Nephron (organoid): ENCODE measurements at regions not wholly inside any gene's neighbourhood (a gene's known extent, or its start where the extent isn't known, plus 50 kb on each side); places are given as distances from the start of the nearest gene placed in this dataset.
A peak's percentile ranks its signal among the peaks of the same experiment; 100 is the strongest.
"Not testable (repeated sequence)": the region's sequence is repeated elsewhere in the genome, so short reads cannot be mapped to it uniquely, and the experiment has no call there.

Experiments
- H3K27ac Mint-ChIP-seq, 3 experiments: 2 replicates each; pipeline ENCODE4 v1.8.0; 2020; ENCODE audit warnings: mixed read lengths in 3 of 3, mild to moderate bottlenecking in 2 of 3, moderate library complexity in 1 of 3
- H3K27me3 Mint-ChIP-seq: 2 replicates; pipeline ENCODE4 v1.8.0; 2021; ENCODE audit warnings: low read depth, mild to moderate bottlenecking, moderate library complexity, mixed read lengths
- H3K36me3 Mint-ChIP-seq: 2 replicates; pipeline ENCODE4 v1.8.0; 2020; ENCODE audit warnings: low read depth, mixed read lengths
- H3K4me1 Mint-ChIP-seq: 2 replicates; pipeline ENCODE4 v1.8.0; 2020; ENCODE audit warnings: mixed read lengths
- H3K4me3 Mint-ChIP-seq, 3 experiments: 2 replicates each; pipeline ENCODE4 v1.8.0; 2020; ENCODE audit warnings: mild to moderate bottlenecking in 3 of 3, mixed read lengths in 3 of 3, moderate library complexity in 2 of 3
- H3K9me3 Mint-ChIP-seq: 2 replicates; pipeline ENCODE4 v1.8.0; 2020; ENCODE audit warnings: mixed read lengths
- CTCF ChIP-seq, 3 experiments: fragments of 200-600 bp; sonication (generic); IDR thresholded peaks; one replicate each; pipeline ENCODE4 v1.5.0; 2021; ENCODE audit warnings: antibody characterized with exemption in 3 of 3; ENCODE audit not compliant: unreplicated experiment in 3 of 3

- Mint-ChIP-seq H3K4me3 (no peak overlapping the region), H3K27me3 (no peaks in the 10 kb centered on the region), H3K27ac (peak overlapping the region; percentile 62 to 84 (median 65)), H3K9me3 (no peaks in the 10 kb centered on the region), H3K4me1 (peaks cover 7% of the 10 kb centered on the region), H3K36me3 (no peaks in the 10 kb centered on the region)
- no peak for TF ChIP-seq CTCF (IDR thresholded peaks at IDR 0.05; ENCODE audit: unreplicated experiment in 3 of 3)
Measured at GRCh38 chr6:93886416-93886815, 467.1 kb upstream of the EPHA7 start.

DNA sequence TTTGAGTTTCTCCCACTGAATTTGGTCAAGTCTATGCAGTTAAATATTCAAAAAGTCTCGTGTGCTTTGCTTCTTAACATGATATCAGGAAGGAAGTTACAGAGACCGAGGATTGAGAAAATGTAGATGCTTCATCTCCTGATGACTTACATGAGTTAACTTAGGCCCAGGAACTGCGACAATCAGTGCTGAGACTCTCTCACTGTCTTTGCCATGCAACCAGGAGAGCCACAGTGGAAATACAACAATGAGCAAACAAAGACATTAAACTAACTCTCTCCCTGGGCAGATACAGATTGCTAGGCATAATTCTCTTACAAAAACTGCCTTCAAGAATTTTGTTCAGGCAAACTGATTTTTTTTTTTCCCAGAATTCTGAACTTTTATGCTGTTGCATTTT is 440.6 kb upstream of the EPHA7 start:
- H3K4me3 Mint-ChIP-seq = no peak overlapping the region
- no peaks in the 10 kb centered on the region for H3K36me3 Mint-ChIP-seq
- TF ChIP-seq CTCF (IDR thresholded peaks at IDR 0.05; ENCODE audit: unreplicated experiment in 3 of 3) = no peak
- no peak overlapping the region for H3K27ac Mint-ChIP-seq
- H3K9me3 Mint-ChIP-seq = peaks cover 4% of the 10 kb centered on the region
- H3K27me3 Mint-ChIP-seq = no peaks in the 10 kb centered on the region
- no peaks in the 10 kb centered on the region for H3K4me1 Mint-ChIP-seq

DNA sequence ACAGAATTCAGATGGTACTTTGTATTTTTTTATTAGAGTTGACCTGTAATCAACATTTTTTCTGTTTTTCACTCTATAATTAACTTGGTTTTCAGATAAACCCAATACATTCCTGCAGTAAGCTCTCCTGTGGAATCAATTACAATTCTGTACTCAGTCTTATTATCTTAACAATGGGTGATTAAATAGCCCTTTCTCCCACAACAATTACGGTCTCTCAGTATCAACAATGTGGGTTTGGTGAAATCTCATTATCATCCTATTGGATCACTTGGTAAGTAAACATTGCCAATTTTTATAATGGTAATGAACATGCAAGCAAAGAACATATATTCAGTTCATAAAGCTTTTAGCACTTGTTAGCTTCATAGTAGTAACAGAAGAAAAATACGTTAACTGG is 438.9 kb upstream of the EPHA7 start:
- H3K4me3 Mint-ChIP-seq = no peak overlapping the region
- H3K36me3 Mint-ChIP-seq = no peaks in the 10 kb centered on the region
- no peaks in the 10 kb centered on the region for H3K27me3 Mint-ChIP-seq
- no peak for TF ChIP-seq CTCF (IDR thresholded peaks at IDR 0.05; ENCODE audit: unreplicated experiment in 3 of 3)
- no peaks in the 10 kb centered on the region for H3K4me1 Mint-ChIP-seq
- no peak overlapping the region for H3K27ac Mint-ChIP-seq
- peaks cover 13% of the 10 kb centered on the region for H3K9me3 Mint-ChIP-seq

- H3K27me3 Mint-ChIP-seq = no peaks in the 10 kb centered on the region
- peak overlapping the region in 1 of 3 experiments; percentile 61 for H3K27ac Mint-ChIP-seq
- TF ChIP-seq CTCF (IDR thresholded peaks at IDR 0.05; ENCODE audit: unreplicated experiment in 3 of 3) = no peak
- no peak overlapping the region for H3K4me3 Mint-ChIP-seq
- no peaks in the 10 kb centered on the region for H3K36me3 Mint-ChIP-seq
- H3K9me3 Mint-ChIP-seq = peaks cover 7% of the 10 kb centered on the region
- H3K4me1 Mint-ChIP-seq = no peaks in the 10 kb centered on the region
Measured at GRCh38 chr6:93849857-93850256, 430.5 kb upstream of the EPHA7 start.

GRCh38 chr6:93848031-93848742 is 428.8 kb upstream of the EPHA7 start:
- Mint-ChIP-seq H3K27me3 (no peaks in the 10 kb centered on the region), H3K4me3 (no peak overlapping the region), H3K4me1 (no peaks in the 10 kb centered on the region), H3K9me3 (no peaks in the 10 kb centered on the region), H3K27ac (peak overlapping the region in 1 of 3 experiments; percentile 55), H3K36me3 (no peaks in the 10 kb centered on the region)
- no peak for TF ChIP-seq CTCF (IDR thresholded peaks at IDR 0.05; ENCODE audit: unreplicated experiment in 3 of 3)

- no peak overlapping the region for H3K27ac Mint-ChIP-seq
- TF ChIP-seq CTCF (IDR thresholded peaks at IDR 0.05; ENCODE audit: unreplicated experiment in 3 of 3) = no peak
- no peaks in the 10 kb centered on the region for H3K4me1 Mint-ChIP-seq
- H3K9me3 Mint-ChIP-seq = no peaks in the 10 kb centered on the region
- H3K36me3 Mint-ChIP-seq = no peaks in the 10 kb centered on the region
- no peaks in the 10 kb centered on the region for H3K27me3 Mint-ChIP-seq
- no peak overlapping the region for H3K4me3 Mint-ChIP-seq
Measured at GRCh38 chr6:93842178-93842577, 422.8 kb upstream of the EPHA7 start.

DNA sequence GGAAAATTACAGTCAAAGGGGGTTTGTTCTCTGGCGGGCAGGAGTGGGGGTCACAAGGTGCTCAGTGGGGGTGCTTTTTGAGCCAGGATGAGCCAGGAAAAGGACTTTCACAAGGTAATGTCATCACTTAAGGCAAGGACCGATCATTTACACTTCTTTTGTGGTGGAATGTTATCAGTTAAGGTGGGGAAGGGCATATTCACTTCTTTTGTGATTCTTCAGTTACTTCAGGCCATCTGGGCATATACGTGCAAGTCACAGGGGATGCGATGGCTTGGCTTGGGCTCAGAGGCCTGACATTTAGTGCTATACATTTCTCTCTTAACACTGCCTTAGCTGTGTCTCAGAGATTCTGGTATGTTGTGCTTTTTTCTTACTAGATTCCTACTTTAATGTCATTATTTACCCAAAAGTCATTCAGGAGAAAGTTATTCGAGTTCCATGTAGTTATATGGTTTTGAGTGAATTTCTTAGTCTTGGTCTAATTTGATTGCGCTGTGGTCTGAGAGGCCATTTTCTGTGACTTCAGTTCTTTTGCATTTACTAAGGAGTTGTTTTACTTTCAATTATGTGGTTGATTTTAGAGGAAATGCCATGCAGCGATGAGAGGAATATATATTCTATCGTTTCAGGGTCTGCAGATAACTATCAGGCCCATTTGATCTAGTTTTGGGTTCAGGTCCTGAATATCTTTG is 416.2 kb upstream of the EPHA7 start:
- H3K4me3 Mint-ChIP-seq = not testable (repeated sequence)
- peaks cover 14% of the 10 kb centered on the region for H3K9me3 Mint-ChIP-seq
- peaks cover 44% of the 10 kb centered on the region for H3K27me3 Mint-ChIP-seq

DNA sequence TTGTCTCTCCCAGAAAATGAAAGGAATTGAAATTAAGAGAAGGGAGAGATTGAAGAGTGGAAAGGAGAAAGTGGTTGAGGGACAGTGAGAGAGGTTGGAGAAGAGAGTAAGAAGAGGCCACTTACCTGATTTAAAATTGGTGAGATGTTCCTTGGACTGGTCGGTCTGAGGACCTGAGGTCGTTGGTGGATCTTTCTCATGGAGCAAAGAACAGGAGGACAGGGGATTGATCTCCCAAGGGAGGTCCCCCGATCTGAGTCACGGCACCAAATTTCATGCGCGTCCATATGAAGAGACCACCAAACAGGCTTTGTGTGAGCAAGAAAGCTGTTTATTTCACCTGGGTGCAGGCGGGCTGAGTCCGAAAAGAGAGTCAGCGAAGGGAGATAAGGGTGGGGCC is 415.7 kb upstream of the EPHA7 start:
- H3K36me3 Mint-ChIP-seq, H3K4me3 Mint-ChIP-seq, H3K4me1 Mint-ChIP-seq, H3K27ac Mint-ChIP-seq: not testable (repeated sequence)
- Mint-ChIP-seq H3K9me3 (peaks cover 14% of the 10 kb centered on the region), H3K27me3 (peaks cover 44% of the 10 kb centered on the region)

More for the DNA sequence above, 416.2 kb upstream of the EPHA7 start:
- not testable (repeated sequence) for H3K4me1 Mint-ChIP-seq, H3K27ac Mint-ChIP-seq, H3K36me3 Mint-ChIP-seq
